Calu3 (cell line): ENCODE measurements at regions not wholly inside any gene's neighbourhood (a gene's known extent, or its start where the extent isn't known, plus 50 kb on each side); places are given as distances from the start of the nearest gene placed in this dataset.

ENCODE experiments used
- BruUV-seq: library from RNA; stranded (reverse); fragments of 400-500 nt; replicated peaks from 2 replicates; lab custom pipeline; 2021; lab: Mats Ljungman, UMichigan
- CTCF ChIA-PET: fragments of 300-600 bp; sonication (Branson Sonifier 250); formaldehyde crosslinking; loops from one replicate; lab custom pipeline; 2022; ENCODE audit warnings: antibody characterized with exemption; lab: Charles Lee
- DNase-seq: peaks from one replicate; pipeline ENCODE4 v3.0.0; 2022
- H3K27ac Mint-ChIP-seq: one replicate; pipeline ENCODE4 v1.8.0; 2022; ENCODE audit warnings: mixed read lengths; ENCODE audit not compliant: unreplicated experiment
- H3K27me3 Mint-ChIP-seq: one replicate; pipeline ENCODE4 v1.8.0; 2022; ENCODE audit warnings: mixed read lengths; ENCODE audit not compliant: unreplicated experiment
- H3K36me3 Mint-ChIP-seq: one replicate; pipeline ENCODE4 v1.8.0; 2022; ENCODE audit warnings: mild to moderate bottlenecking, moderate library complexity, mixed read lengths; ENCODE audit not compliant: insufficient read depth, unreplicated experiment
- H3K4me1 Mint-ChIP-seq: one replicate; pipeline ENCODE4 v1.8.0; 2022; ENCODE audit warnings: mild to moderate bottlenecking, low read depth, mixed read lengths; ENCODE audit not compliant: unreplicated experiment
- H3K4me3 Mint-ChIP-seq: one replicate; pipeline ENCODE4 v1.8.0; 2022; ENCODE audit warnings: mild to moderate bottlenecking, low read depth, moderate library complexity, mixed read lengths; ENCODE audit not compliant: unreplicated experiment
- H3K9me3 Mint-ChIP-seq: one replicate; pipeline ENCODE4 v1.8.0; 2022; ENCODE audit warnings: low read depth, mixed read lengths; ENCODE audit not compliant: unreplicated experiment
- intact Hi-C: fragments of 100-400 bp; cut with micrococcal nuclease; formaldehyde crosslinking; loops from one replicate; pipeline ENCODE4 v1.10.0; 2022; ENCODE audit not compliant: unreplicated experiment
- TF ChIP-seq, protein P1 (sequence below): fragments of 200-600 bp; IDR thresholded peaks from one replicate; pipeline ENCODE4 v1.8.0; 2022; ENCODE audit warnings: antibody characterized with exemption; ENCODE audit not compliant: unreplicated experiment

DNA sequence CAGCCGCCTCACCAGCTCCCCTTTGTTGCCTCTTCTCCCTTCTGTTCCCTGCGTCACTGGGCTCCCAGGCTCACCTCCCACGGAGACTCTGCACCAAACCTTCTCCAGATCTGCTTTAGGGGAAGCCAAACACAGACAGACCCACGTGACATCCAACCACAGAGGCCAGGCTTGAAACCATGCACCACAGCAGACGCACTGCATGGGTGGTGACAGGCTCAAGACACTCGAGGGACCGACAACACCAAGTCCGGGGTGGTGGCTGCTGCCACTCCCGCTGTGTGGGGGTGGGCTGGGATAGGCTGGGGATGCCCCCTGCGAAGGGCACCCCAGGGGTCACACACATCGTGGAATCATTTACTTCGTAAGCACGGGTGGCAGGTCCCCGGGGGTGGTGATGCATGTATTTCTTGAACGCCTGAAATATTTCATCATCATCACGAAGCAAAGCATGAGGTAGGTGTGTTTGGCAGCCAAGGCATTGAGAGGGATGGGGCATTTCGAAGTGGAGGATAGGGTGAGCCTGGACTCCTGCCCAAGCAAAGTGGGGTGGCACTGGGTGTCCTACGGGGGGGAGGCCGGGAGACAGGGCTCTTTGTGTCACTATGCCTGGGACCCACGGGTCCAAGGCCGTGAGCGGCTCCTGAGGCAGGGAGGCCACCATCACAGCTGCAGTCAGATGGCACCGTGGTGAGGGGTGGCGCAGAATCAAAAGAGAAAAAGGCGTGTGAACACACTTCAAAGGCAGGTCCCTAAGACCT lies 66.8 kb upstream of the RFLNA start:
- CTCF ChIA-PET: interaction anchor here (1.3 kb wide), 1 partner anchor 10 kb away, joined by 4 read pairs; no protein-coding TSS in a partner anchor
- BruUV-seq: no TSS peak
- no peaks in the 10 kb centered on the region for H3K36me3 Mint-ChIP-seq
- DNase-seq: no peak
- H3K4me3 Mint-ChIP-seq: no peak overlapping the region
- TF ChIP-seq, protein P1, sequence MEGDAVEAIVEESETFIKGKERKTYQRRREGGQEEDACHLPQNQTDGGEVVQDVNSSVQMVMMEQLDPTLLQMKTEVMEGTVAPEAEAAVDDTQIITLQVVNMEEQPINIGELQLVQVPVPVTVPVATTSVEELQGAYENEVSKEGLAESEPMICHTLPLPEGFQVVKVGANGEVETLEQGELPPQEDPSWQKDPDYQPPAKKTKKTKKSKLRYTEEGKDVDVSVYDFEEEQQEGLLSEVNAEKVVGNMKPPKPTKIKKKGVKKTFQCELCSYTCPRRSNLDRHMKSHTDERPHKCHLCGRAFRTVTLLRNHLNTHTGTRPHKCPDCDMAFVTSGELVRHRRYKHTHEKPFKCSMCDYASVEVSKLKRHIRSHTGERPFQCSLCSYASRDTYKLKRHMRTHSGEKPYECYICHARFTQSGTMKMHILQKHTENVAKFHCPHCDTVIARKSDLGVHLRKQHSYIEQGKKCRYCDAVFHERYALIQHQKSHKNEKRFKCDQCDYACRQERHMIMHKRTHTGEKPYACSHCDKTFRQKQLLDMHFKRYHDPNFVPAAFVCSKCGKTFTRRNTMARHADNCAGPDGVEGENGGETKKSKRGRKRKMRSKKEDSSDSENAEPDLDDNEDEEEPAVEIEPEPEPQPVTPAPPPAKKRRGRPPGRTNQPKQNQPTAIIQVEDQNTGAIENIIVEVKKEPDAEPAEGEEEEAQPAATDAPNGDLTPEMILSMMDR: no peak
- no peak overlapping the region for H3K27ac Mint-ChIP-seq
- H3K27me3 Mint-ChIP-seq: peaks cover 83% of the 10 kb centered on the region
- intact Hi-C loops: no loop called here
- peaks cover 10% of the 10 kb centered on the region for H3K9me3 Mint-ChIP-seq
- H3K4me1 Mint-ChIP-seq: no peaks in the 10 kb centered on the region

DNA sequence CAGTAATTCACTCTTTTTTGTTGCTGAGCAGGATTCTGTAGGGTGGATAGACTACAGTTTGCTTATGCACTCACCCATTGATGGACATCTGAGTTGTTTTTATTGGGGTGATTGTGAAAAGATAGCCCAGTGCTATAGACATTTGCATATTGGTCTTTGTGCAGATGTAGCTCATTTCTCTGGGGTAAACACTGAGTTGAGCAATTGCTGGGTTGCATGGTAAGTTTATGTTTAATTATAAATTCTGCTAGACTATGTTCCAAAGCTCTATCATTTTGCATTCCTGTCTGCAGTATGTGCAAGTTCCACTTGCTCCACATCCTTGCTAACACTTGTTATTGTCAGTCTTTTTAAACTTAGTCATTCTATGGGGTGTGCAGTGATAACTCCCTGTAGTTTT lies 65.4 kb upstream of the RFLNA start:
- intact Hi-C loops: no loop called here
- Mint-ChIP-seq H3K4me1 (no peaks in the 10 kb centered on the region), H3K36me3 (no peaks in the 10 kb centered on the region), H3K27me3 (peaks cover 70% of the 10 kb centered on the region), H3K9me3 (peaks cover 10% of the 10 kb centered on the region), H3K4me3 (no peak overlapping the region), H3K27ac (no peak overlapping the region)
- TF ChIP-seq, protein P1: no peak
- CTCF ChIA-PET: no interaction called here
- no peak for DNase-seq
- no TSS peak for BruUV-seq

DNA sequence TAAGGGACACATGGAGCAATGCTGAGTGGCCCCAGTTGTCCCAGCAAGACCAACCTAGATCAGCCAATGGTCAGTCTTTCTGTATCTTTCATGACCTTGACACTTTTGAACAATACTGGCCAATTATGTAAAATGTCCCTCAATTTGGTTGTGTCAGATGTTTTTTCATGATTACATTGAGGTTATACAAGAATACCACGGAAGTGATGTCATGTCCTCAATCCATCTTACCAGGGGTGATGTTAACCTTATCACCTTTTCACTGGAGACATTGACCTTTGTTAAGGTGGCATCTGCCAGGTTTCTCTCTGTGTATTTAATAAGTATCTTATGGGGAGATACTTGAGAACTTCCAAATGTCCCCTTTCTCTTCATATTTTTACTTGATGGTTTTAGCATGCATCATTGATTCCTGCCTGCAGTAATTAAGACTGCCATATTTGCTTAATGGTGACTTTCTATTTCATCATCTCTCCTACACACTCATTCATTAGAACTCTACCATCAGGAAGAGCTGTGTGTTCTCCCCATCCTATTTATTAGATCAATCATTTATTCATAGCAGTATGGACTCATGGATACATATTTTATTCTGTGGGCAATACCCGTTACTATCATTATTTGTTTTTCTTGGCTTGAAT lies 64.7 kb upstream of the RFLNA start:
- intact Hi-C loops: no loop called here
- no peaks in the 10 kb centered on the region for H3K36me3 Mint-ChIP-seq
- H3K4me3 Mint-ChIP-seq: no peak overlapping the region
- no peak for DNase-seq
- peaks cover 62% of the 10 kb centered on the region for H3K27me3 Mint-ChIP-seq
- CTCF ChIA-PET: no interaction called here
- TF ChIP-seq, protein P1: no peak
- BruUV-seq: no TSS peak
- no peaks in the 10 kb centered on the region for H3K4me1 Mint-ChIP-seq
- no peak overlapping the region for H3K27ac Mint-ChIP-seq
- H3K9me3 Mint-ChIP-seq: peaks cover 13% of the 10 kb centered on the region

DNA sequence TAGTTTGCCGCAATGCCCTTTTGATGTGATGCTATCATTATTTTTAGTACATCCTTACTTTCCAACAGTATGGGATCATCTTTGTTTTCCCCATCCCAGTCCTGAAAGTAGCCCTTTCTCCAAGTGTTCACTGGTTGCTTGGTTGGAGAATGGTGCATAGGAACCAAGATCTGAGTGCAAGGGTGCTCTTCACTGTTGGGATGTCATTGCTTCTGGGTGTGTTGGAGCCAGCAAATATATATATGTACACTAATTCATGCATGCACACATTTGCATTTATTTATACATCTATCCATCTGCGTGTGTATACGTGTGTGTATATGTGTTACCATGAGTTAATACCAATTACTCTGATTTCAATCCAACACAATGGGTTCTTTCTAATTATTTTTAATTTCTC lies 64.1 kb upstream of the RFLNA start:
- Mint-ChIP-seq H3K36me3 (no peaks in the 10 kb centered on the region), H3K27me3 (peaks cover 57% of the 10 kb centered on the region), H3K27ac (no peak overlapping the region), H3K9me3 (peaks cover 13% of the 10 kb centered on the region), H3K4me3 (no peak overlapping the region), H3K4me1 (no peaks in the 10 kb centered on the region)
- no peak for DNase-seq
- TF ChIP-seq, protein P1: no peak
- intact Hi-C loops: no loop called here
- CTCF ChIA-PET: no interaction called here
- no TSS peak for BruUV-seq
